Neural cell (in vitro differentiated cells): ENCODE measurements at regions not wholly inside any gene's neighbourhood (a gene's known extent, or its start where the extent isn't known, plus 50 kb on each side); places are given as distances from the start of the nearest gene placed in this dataset.

Experiments used
- H2AFZ ChIP-seq: fragments of 200-600, 300-800 bp; sonication (generic), shearing (Covaris generic); 2 replicates; pipeline ENCODE4 v1.6.0; 2014; ENCODE audit warnings: low read depth, mild to moderate bottlenecking, antibody characterized with exemption, low read length, moderate library complexity
- H3F3A ChIP-seq: fragments of 200-600 bp; shearing (Covaris generic); 2 replicates; pipeline ENCODE4 v1.6.1; 2016; ENCODE audit warnings: mild to moderate bottlenecking, moderate library complexity, mixed read lengths, antibody characterized with exemption, low read length; ENCODE audit not compliant: insufficient read depth, poor library complexity, severe bottlenecking
- H3K27ac ChIP-seq: fragments of 200-600, 300-800 bp; sonication (generic), shearing (Covaris generic); 2 replicates; pipeline ENCODE4 v1.5.1; 2014; ENCODE audit warnings: mild to moderate bottlenecking, low read length, moderate library complexity
- H3K27me3 ChIP-seq: fragments of 300-800, 200-600 bp; sonication (generic), shearing (Covaris generic); 2 replicates; pipeline ENCODE4 v1.6.0; 2014; ENCODE audit warnings: mild to moderate bottlenecking, low read depth, low read length, moderate library complexity; ENCODE audit not compliant: insufficient read depth
- H3K36me3 ChIP-seq: fragments of 300-800, 200-600 bp; sonication (generic), shearing (Covaris generic); 2 replicates; pipeline ENCODE4 v1.5.1; 2014; ENCODE audit warnings: mild to moderate bottlenecking, antibody characterized with exemption, low read length, moderate library complexity; ENCODE audit not compliant: insufficient read depth
- H3K4me2 ChIP-seq: fragments of 300-800, 200-600 bp; sonication (generic), shearing (Covaris generic); 2 replicates; pipeline ENCODE4 v1.6.0; 2014; ENCODE audit warnings: mild to moderate bottlenecking, low read length
- H3K4me3 ChIP-seq: fragments of 300-800, 200-600 bp; sonication (generic), shearing (Covaris generic); 2 replicates; pipeline ENCODE4 v1.5.1; 2014; ENCODE audit warnings: mild to moderate bottlenecking, low read length, moderate library complexity
- H3K79me2 ChIP-seq: fragments of 200-600 bp; shearing (Covaris generic); replicated peaks from 2 replicates; pipeline ENCODE4 v1.6.0; 2014; ENCODE audit warnings: mild to moderate bottlenecking, low read length, moderate library complexity; ENCODE audit not compliant: insufficient read depth
- H3K9ac ChIP-seq: fragments of 300-800, 200-600 bp; sonication (generic), shearing (Covaris generic); 2 replicates; pipeline ENCODE4 v1.6.1; 2016; ENCODE audit warnings: mild to moderate bottlenecking, low read length, mixed read lengths
- H3K9me2 ChIP-seq: fragments of 200-600 bp; shearing (Covaris generic); 2 replicates; pipeline ENCODE4 v1.6.1; 2016; ENCODE audit warnings: mild to moderate bottlenecking, low read length, mixed read lengths; ENCODE audit not compliant: insufficient read depth
- H3K9me3 ChIP-seq: fragments of 200-600, 300-800 bp; sonication (generic), shearing (Covaris generic); 2 replicates; pipeline ENCODE4 v1.6.1; 2016; ENCODE audit warnings: mild to moderate bottlenecking, mixed run types, low read length, moderate library complexity, mixed read lengths
- H4K20me1 ChIP-seq: fragments of 200-600 bp; shearing (Covaris generic); 2 replicates; pipeline ENCODE4 v1.6.1; 2016; ENCODE audit warnings: mild to moderate bottlenecking, mixed run types; ENCODE audit not compliant: insufficient read depth
- CTCF ChIP-seq: fragments of 450-650 bp; IDR thresholded peaks from 2 replicates; pipeline ENCODE4 v1.5.1; 2014; ENCODE audit warnings: antibody characterized with exemption, mild to moderate bottlenecking, moderate library complexity; ENCODE audit not compliant: poor library complexity, severe bottlenecking
- EP300 ChIP-seq: fragments of 450-650 bp; conservative IDR thresholded peaks from 2 replicates; pipeline ENCODE4 v1.6.1; 2014; ENCODE audit warnings: antibody characterized with exemption, mild to moderate bottlenecking, moderate library complexity; ENCODE audit not compliant: poor library complexity, severe bottlenecking
- EZH2 ChIP-seq: fragments of 200-600, 300-800 bp; shearing (Covaris generic), sonication (generic); IDR thresholded peaks from 2 replicates; pipeline ENCODE4 v1.6.1; 2014; ENCODE audit warnings: antibody characterized with exemption, low read length, borderline replicate concordance, mild to moderate bottlenecking; ENCODE audit not compliant: insufficient read depth, poor library complexity, severe bottlenecking
- MXI1 ChIP-seq: fragments of 450-650 bp; conservative IDR thresholded peaks from 2 replicates; pipeline ENCODE4 v1.6.1; 2014; ENCODE audit warnings: antibody characterized with exemption, mild to moderate bottlenecking; ENCODE audit not compliant: poor library complexity, severe bottlenecking
- POLR2AphosphoS5 ChIP-seq: IDR thresholded peaks from 2 replicates; pipeline ENCODE4 v1.6.1; 2012
- RAD21 ChIP-seq: fragments of 450-650 bp; conservative IDR thresholded peaks from 2 replicates; pipeline ENCODE4 v1.6.1; 2014; ENCODE audit warnings: antibody characterized with exemption, mild to moderate bottlenecking, moderate library complexity
- REST ChIP-seq: IDR thresholded peaks from 2 replicates; pipeline ENCODE4 v1.6.1; 2012; ENCODE audit warnings: borderline replicate concordance
- SMC3 ChIP-seq: fragments of 450-650 bp; conservative IDR thresholded peaks from 2 replicates; pipeline ENCODE4 v1.6.1; 2014; ENCODE audit warnings: antibody characterized with exemption, mild to moderate bottlenecking, moderate library complexity; ENCODE audit not compliant: poor library complexity
- TAF1 ChIP-seq: IDR thresholded peaks from 2 replicates; pipeline ENCODE4 v1.6.1; 2012; ENCODE audit warnings: low read depth

GRCh38 chr9:79221084-79221483 is 350.7 kb upstream of the TLE4 start:
- no peaks in the 10 kb centered on the region for H4K20me1 ChIP-seq
- no peak for TF ChIP-seq TAF1
- TF ChIP-seq POLR2AphosphoS5, result no peak
- TF ChIP-seq REST, result no peak
- TF ChIP-seq EZH2, result no peak
- no peak for TF ChIP-seq SMC3
- TF ChIP-seq MXI1, result no peak
- TF ChIP-seq EP300, result no peak
- no peak for TF ChIP-seq CTCF
- no peak for TF ChIP-seq RAD21
- H3K79me2 ChIP-seq, result no peaks in the 10 kb centered on the region
- no peak overlapping the region for H3K9ac ChIP-seq
- H2AFZ ChIP-seq, result no peak overlapping the region
- H3K27me3 ChIP-seq, result no peaks in the 10 kb centered on the region
- H3K4me2 ChIP-seq, result no peak overlapping the region
- no peaks in the 10 kb centered on the region for H3K9me2 ChIP-seq
- H3F3A ChIP-seq, result no peaks in the 10 kb centered on the region
- H3K27ac ChIP-seq, result no peak overlapping the region
- no peaks in the 10 kb centered on the region for H3K9me3 ChIP-seq
- H3K36me3 ChIP-seq, result no peaks in the 10 kb centered on the region
- H3K4me3 ChIP-seq, result no peak overlapping the region

GRCh38 chr9:79222483-79222882 is 349.3 kb upstream of the TLE4 start:
- H3F3A ChIP-seq, result no peaks in the 10 kb centered on the region
- no peaks in the 10 kb centered on the region for H3K27me3 ChIP-seq
- no peak overlapping the region for H3K4me3 ChIP-seq
- H3K4me2 ChIP-seq, result no peak overlapping the region
- no peak overlapping the region for H2AFZ ChIP-seq
- H3K27ac ChIP-seq, result no peak overlapping the region
- no peaks in the 10 kb centered on the region for H3K9me3 ChIP-seq
- no peaks in the 10 kb centered on the region for H3K79me2 ChIP-seq
- H3K36me3 ChIP-seq, result no peaks in the 10 kb centered on the region
- no peaks in the 10 kb centered on the region for H3K9me2 ChIP-seq
- H3K9ac ChIP-seq, result no peak overlapping the region
- TF ChIP-seq EZH2, result no peak
- no peak for TF ChIP-seq POLR2AphosphoS5
- TF ChIP-seq CTCF, result no peak
- no peaks in the 10 kb centered on the region for H4K20me1 ChIP-seq
